Activated CD4-positive, alpha-beta T cell treated with anti-CD3 and anti-CD28 coated beads, Interleukin-2, amount 50 U/mL, for 1 hour (primary cell): ENCODE measurements at regions not wholly inside any gene's neighbourhood (a gene's known extent, or its start where the extent isn't known, plus 50 kb on each side); places are given as distances from the start of the nearest gene placed in this dataset.
"Not testable (repeated sequence)": the region's sequence is repeated elsewhere in the genome, so short reads cannot be mapped to it uniquely, and the experiment has no call there.

ENCODE experiments used
- DNase-seq: peaks from one replicate; pipeline ENCODE4 v3.0.0-alpha.2; 2020

DNA sequence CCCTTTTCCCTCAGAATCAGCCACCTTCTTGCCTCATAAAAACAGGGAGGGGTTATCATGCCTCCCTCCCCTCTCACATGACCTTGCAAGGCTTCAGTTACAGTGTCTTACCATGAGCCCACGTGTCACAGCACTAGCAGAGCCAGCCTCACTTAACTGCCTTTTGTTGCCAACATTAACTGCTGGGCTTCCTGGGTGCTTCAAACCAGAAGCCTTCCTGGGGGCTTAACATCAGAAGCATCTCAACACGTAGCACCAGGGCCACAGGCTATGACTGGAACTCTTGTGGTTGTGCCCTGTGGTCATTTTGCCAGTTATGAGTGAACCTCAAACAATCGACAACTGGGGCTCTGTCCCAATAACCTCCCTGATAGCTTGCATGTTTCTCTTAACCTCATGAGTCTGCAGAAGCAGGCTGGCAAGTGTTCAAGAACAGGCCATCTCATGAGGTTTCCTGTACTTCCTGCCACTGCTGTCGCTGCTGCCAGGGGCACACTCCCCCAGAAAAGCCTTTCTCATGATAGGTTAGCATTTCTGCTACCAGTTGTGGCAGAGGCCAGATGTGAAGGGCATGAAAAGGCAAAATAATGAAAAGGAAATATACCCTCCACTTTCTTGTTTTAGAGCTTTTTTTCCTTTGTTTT is 132.2 kb downstream of the GLUL start:
- DNase-seq = peak; percentile 32

DNA sequence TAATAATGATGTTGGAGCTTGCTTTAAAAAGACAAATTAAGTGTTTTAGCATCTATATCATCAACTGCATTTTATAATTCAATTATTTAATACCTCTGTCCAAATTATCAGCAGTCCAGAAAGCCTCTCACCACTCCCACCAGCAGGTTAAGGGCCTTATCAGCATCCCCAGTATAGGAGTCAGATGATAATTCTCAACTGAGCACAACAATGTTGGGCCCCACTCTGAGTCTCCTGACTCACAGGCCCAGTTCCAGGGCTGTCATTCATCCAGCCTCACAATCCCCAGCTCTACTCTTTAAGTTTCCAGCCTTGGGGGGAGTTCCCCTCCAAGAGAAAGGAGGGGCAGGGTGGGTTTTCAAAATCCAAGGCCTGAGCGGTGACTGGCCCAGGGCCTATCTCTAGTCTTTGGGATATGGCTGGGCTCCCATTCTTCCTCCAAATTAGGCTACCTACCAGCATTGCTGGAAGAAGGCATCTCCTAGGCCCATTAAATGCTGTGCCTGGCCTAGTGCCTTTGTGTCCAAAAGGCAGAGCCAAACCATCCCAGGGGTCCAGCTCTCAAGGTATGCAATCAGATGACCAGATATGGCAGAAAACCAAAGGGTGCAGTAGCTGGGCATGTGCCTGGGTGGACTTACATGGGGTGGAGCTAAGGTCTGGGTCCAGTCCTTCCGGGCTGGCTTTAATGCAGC is 134.1 kb downstream of the GLUL start:
- no peak for DNase-seq

DNA sequence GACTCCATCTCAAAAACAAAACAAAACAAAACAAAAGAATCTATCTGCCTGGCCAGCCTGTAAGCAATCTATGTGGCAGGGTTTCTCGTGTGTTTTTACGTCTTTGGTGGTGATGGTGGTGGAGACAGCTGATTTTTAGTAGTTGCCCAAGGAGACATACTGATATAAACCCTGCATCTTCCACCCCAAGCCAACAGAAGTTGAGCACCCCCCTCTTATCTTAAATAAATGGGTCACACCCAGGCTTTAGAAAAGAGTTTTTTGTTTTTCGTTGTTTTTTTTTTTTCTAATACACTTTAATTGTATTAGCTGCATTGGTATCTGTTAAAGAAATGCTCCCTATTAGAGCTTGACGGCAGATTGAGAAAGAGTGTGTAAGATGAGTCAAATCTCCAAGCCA is 134.7 kb downstream of the GLUL start:
- DNase-seq = no peak

DNA sequence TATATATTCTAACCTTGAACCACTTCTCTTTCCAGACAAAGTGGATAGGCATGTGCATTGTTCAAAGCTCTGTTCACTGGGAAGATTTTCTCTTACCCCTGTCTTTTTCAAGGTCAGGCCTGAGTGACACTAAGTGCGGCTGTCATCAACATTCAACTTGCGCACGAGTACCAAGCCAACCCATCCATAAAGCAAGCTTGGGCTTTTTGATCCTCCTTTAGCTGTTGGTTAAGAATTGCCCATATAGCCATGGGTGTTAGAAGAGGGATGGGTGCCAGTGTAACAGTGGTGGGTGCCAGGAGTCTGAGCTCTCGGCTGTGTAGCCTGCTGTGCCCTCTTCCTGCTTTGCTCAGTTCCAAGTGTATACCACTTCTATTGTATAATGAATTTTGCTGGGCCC is 136.1 kb downstream of the GLUL start:
- DNase-seq = no peak

DNA sequence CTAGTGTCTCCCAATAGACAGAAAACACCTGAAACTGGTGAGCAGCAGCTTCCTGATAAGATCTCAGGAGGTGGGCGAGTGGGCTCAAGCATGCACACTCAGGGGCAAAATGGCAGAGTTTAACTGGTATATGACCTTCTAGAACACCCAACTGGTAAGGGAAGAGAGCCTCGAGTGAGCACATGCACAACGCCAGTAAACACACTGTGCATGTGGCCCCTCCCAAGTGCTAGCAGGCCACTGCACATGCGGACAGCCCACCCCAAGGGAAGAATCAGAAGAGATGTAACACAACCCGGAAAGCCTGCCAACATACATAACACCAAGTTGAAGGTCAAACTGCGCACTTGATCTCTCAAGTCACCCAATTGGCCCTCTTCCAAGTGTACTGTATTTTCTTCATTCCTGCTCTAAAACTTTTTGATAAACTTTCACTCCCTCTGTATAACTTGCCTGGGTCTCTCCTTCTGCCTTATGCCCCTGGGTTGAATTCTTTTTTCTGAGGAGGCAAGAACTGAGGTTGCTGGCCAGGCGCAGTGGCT is 138.2 kb downstream of the GLUL start:
- no peak for DNase-seq

DNA sequence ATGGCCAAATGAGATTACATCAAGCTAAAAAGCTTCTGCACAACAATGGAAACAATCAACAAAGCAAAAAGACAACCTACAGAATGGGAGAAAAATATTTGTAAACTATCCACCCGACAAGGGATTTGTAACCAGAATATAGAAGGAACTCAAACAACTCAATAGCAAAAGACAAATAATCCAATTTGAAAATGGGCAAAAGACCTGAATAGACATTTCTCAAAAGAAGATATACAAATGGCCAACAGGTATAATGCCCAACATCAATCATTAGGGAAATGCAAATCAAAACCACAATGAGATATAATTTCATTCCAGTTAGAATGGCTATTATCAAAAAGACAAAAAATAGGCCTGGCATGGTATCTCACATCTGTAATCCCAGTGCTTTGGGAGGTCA is 140.0 kb downstream of the GLUL start:
- DNase-seq = no peak

DNA sequence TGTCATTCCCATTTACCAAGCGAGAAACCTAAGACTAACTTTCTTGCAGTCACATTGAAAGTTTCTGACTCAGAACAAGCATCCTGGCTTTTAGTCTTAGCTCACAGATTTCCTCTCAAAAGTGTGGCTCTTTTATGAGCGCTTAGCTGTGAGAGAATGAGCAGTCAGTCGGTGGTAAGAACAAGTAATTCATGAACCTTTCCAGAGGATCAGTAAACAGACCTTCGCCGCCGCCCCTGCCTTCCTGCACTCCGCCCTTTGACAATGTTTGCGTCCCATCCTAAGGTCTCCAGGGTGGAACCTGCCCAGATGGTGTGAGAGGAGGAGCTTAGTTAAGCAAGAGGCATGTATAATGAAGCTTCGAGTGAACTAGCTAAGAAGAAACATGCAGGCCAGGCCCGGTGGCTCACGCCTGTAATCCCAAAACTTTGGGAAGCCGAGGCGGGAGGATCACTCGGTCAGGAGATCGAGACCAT is 142.4 kb downstream of the GLUL start:
- DNase-seq = no peak

DNA sequence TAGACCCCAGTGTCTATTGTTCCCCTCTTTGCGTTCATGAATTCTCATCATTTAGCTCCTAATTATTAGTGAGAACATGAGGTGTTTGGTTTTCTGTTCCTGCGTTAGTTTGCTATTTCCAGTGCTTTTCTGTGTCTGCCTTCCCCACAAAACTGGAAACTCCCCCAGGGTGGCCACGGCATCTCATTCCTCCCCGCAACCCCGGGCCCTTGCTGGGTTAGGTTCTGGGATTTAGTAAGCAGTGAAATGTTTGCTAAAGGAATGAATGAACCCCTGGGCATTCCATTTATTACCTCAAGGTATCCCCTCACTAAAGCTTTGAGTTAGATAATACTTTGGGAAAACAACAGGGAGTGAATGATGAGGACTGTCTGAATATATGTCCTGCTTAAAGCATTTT is 142.9 kb downstream of the GLUL start:
- DNase-seq = no peak

DNA sequence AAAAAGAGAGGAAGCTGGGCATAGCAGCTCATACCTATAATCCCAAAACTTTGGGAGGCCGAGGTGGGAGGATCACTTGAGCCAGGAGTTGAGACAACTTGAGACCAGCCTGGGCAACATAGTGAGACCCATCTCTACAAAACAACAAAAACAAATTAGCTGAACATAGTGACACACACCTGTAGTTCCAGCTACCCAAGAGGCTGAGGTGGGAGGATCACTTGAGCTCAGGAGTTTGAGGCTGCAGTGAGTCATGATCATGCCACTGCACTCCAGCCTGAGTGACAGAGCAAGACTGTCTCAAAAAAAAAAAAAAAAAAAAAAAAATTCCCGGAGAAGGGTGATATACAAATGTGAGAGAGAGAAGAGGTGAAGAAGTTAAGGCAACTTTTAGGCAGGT is 143.8 kb downstream of the GLUL start:
- not testable (repeated sequence) for DNase-seq

DNA sequence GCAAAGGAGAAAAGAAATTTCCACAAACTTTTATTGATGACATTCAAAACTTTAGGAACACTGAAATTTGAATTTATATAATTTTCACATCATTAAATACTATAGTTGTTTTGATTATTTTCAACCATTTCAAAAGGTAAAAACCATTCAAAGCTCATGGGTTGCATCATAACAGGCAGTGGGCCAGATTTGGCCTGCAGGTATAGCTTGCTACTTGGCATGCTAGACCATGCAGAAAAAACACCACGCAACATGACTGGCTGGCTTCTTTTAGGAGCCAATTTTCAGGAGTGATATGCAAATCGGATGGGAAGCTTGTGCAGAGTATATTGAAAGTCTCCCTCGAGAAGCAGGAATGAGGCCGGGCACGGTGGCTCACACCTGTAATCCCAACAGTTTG is 144.8 kb downstream of the GLUL start:
- no peak for DNase-seq

DNA sequence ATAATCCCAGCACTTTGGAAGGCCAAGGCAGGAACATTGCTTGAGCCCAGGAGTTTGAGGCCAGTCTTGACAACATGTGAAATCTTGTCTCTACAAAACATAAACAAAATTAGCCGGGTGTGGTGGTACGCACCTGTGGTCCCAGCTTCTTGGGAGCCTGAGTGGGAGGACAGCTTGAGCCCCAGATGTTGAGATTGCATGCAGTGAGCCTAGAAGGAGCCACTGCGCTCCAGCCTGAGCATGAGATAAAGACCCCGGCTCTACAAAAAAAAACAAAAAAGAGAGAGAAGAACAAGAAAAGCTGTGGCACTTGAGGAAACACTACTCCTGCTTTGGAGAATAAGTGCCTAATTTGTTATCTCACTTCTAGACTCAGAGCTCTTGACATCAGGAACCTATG is 146.6 kb downstream of the GLUL start:
- no peak for DNase-seq

DNA sequence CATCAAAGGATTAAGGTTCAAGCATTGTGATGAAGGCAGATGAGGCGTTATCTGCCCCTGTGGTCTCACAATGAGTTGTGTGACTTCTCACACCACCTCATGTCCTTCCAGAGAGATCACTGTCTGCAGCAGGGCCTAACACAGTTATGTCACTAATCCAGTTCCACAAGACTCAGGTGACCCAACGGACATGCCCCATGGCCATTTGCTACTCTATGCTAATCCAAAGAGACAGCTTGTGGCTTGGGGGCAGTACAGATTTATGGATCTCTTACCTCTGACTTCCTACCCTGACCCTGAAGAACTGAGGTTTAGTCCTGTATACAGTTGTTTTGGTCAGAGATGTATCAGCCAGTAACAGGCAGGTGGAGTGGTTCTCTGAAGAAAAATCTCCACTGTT is 147.1 kb downstream of the GLUL start:
- DNase-seq = no peak

DNA sequence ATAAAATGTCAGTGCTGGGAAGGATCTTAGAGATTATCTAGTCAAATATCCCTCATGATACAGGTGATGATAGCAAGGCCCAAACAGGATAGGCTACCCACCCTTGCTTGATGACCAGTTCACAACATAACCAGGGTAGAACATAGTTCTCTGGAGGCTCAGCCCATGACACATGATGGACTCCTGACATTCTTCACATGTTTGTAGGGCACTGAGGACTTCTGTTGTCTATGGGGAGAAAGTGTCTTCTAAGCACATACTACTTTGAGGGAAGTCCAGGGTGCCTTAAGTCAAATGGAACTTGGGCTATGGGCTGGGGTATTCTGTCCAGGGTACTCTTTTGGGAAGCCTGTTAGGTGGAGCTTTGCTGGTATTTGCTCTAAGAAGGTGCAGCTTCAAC is 148.9 kb downstream of the GLUL start:
- DNase-seq = no peak

DNA sequence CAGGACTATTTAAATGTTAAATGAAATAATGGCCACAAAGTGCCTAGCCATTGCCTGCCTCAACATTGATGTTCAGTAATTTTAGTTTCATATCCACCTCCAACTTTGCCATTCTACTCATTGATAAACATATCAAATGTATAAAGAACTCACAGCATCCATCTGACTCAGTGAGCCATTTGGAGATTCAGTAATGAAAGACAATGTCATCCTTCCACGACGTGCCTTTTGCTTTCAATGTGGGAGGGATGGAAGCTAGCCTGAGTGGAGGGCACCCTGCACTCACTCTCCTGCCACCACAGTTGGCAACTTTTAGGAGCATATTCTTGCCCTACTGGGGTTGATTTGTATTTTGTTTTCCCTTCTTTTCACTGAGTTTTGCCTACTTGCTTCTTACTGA is 151.5 kb downstream of the GLUL start:
- DNase-seq = no peak

DNA sequence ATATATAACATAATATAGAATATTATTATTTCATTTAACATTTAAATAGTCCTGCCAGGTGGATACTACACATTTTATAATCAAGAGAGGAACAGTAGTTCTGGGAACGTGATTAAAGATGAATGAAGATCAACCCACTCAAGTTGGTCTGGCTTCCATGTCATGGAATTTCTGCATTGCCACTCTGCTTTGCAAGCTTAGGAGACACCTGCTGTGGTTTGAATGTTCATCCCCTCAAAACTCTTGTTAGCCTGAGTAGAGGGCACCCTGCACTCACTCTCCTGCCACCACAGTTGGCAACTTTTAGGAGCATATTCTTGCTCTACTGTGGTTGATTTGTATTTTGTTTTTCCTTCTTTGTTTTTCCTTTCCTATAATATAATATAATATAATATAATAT is 153.2 kb downstream of the GLUL start:
- DNase-seq = no peak

DNA sequence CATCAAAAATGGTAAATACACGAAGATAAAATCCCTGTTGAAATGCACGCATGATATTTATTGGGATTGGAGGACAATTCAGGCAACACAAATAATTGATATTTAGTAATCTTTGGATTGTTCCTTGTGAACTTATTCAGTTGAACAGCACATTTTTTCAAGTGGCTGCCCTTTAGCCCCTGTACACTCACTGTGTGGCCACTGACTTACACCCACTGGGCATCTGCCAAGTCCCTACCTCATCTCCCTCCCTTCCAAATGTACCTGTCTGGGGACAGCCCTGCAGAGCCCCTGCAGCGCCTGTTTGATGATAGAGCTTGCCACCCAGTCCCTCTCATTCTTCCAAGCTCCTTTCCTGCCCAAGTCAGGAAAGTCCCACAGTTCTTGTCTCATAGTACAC is 154.3 kb downstream of the GLUL start:
- no peak for DNase-seq

DNA sequence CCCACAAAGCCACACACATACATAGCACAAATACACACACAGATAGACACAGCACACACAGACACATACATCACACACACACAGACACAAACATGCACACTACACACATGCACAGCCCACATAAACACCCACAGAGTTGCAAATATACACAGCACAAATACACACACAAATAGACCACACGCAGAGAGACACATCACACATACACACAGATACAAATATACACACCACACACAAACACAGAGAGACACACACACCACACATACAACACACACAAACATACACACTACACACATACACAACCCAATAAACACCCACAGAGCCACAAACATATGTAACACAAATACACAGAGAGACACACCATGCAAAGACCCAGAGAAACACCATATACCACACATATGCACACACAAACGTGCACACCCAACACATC is 154.9 kb downstream of the GLUL start:
- no peak for DNase-seq

DNA sequence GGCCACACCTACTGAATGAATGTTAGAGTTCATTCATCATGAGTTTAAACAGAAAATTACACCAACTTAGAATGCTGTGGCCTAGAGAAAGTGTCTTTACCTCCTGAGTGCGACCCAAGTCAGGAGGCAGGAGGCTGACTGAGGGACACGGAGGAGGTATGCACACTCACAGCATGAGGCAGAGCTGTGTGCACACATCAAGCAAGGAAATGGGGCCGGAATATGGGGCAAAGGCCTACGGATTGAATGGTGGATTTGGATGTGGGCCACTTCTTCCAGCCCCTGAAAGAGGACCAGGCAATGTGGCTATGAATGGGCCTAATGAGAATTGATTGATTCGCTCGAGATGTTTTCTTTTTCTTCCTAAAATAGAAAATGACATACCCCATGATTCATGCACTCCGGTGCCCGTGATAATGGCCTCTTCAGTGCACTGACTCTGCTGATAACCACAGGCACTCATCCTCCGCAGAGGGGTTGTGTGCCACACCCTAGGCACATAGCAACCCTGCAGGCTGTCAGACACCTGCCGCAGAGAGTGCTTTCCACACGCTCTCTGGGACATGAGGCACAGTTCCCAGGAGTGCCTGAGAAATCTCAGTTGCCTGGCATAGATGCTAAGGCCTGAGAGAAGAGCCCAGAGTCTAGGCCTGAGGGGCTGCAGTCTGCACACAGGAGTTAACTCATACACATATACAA is 155.5 kb downstream of the GLUL start:
- no peak for DNase-seq

DNA sequence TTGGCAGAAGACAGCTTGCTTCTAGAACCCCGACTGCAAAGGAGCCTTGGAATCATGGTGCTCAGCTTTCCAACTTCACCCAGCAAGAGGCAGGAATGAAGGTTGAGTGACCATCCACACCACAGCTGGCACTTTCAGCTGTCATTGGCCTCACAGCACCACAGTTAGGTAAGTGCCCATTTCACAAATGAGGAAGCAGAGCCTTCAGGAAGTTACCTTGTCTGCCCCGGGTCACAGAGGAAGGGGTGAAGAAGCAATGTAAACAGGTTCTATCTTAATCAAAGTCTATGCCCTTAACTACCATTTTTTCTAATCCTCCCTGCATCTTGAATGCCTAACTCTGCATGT is 156.0 kb downstream of the GLUL start:
- DNase-seq = no peak

DNA sequence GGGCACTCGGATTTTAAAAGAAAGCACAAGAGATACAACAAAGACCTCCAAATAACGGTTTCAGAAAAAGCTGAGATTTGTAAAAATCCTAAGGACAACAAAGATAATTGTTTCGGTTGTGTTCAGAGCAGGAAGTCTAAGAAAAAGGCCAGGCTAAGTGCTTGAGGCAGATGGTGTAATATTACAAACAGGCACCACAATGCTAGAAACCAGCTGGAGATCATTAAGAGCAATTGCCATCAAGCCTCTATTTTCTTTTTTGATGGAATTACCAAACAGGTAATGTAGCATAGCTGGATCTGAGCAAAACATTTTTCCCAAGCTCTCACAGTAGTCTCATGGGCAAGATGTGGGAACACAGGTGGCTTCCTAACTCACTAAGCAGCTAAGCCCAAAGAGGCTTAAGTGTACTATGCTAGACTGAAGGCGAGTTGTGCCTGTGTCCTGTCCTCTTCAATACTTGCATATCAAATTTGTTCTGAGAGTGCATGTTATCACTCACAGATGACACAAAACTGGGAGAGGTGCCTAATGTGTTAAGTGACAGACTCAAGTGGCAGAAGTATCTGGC is 161.6 kb downstream of the GLUL start:
- no peak for DNase-seq

DNA sequence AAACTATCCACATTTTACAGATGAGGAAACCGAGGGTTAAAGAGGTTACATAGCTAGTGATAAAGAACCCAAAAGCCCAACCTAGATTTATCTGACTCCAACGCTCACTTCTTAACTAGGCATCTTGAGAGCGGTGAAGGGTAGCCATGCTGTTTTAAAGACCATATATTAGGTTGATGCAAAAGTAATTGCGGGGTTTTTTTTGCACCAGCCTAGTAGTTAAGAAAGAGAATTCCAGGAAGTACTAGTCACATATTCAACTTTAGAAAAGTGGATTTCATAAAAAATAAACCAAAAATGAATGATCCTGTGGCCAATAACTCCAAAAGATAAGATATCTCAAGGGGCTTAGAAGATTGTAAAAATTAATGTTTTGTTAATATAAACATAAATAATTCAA is 162.1 kb downstream of the GLUL start:
- no peak for DNase-seq

DNA sequence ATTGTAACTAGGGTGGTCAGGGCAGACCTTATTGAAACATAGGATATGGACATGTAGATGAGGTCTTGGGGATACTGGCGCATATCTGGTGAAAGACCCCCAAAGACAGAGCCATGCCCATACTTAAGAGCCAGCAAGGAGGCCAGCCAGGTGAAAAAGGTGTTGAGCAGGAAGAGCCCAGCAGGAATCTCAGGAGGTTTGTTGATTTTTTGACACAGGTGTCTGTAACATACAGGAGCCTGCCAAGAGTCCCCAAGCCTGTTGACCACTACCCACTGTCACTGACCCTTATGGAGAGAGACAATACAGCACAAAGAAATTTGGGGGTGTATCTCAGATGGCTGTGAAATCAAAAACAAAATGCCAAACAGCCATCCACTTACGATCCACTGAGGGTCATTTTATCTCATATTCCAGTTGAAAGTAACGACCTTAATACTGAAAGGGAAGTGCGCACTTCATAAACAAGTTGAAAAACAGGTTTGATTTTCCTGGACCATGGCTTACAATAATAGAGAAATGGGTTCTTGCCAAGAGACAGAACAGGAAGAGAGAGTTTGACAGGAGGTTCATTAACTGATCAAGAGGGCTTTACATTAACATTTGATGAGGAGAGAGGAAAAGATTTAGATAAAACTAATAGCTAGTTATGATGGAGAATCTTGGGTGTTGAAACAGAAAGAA is 163.6 kb downstream of the GLUL start:
- DNase-seq = no peak

DNA sequence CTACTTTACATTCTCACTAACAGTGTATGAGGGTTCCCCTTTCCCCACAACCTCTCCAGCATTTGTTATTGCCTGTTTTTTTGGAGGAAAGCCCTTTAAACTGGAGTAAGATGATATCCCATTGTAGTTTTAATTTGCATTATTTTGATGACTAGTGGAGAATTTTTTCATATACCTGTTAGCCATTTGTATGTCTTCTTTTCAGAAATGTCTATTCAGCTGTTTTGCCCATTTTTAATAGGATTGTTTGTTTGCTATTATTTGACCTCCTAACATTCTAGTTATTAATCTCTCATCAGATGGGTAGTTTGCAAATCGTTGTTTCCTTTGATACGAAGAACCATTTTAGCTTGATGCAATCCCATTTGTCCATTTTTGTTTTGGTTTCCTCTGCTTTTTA is 165.0 kb downstream of the GLUL start:
- no peak for DNase-seq
